ENCODE measurements at regions not wholly inside any gene's neighbourhood (a gene's known extent, or its start where the extent isn't known, plus 50 kb on each side); places are given as distances from the start of the nearest gene placed in this dataset.

GRCh38 chr7:119562839-119563238, 710.1 kb upstream of the KCND2 start:
- Histone ChIP-seq H3K27ac (ENCODE audit: low read length in 2 of 2) (no peak overlapping the region), H4K20me1 (ENCODE audit: control insufficient read depth, insufficient read depth, low read length, poor library complexity, severe bottlenecking) (no peaks in the 10 kb centered on the region), H3K9me3 (ENCODE audit: control extremely low read depth in 1 of 3, control insufficient read depth in 2 of 3, insufficient read depth in 1 of 3, low read length in 2 of 3) (peaks cover 0 to 3% (median 0%) of the 10 kb centered on the region in 3 donors), H3K4me1 (ENCODE audit: control insufficient read depth in 2 of 2, insufficient read depth in 2 of 2, low read length in 2 of 2) (no peaks in the 10 kb centered on the region), H2AFZ (ENCODE audit: insufficient read depth, low read depth, low read length, poor library complexity, severe bottlenecking) (no peak overlapping the region), H3K27me3 (replicated peaks in 1 of 4; ENCODE audit: control extremely low read depth in 1 of 4, control insufficient read depth in 3 of 4, insufficient read depth in 4 of 4, low read length in 3 of 4) (no peaks in the 10 kb centered on the region), H3K4me2 (replicated peaks; ENCODE audit: low read depth, low read length, poor library complexity, severe bottlenecking) (no peak overlapping the region), H3K36me3 (replicated peaks in 1 of 2; ENCODE audit: control extremely low read depth in 1 of 2, control insufficient read depth in 1 of 2, extremely low read depth in 1 of 2, insufficient read depth in 2 of 2, low read length in 1 of 2) (no peaks in the 10 kb centered on the region), H3K9ac (ENCODE audit: low read length) (no peak overlapping the region), H3K4me3 (ENCODE audit: control extremely low read depth in 1 of 5, extremely low read depth in 1 of 5, insufficient read depth in 1 of 5, low read depth in 2 of 5, low read length in 4 of 5) (no peak overlapping the region), H3K79me2 (ENCODE audit: control insufficient read depth, insufficient read depth, low read length) (no peaks in the 10 kb centered on the region)
- POLR2A ChIA-PET: no interaction called here
- Mint-ChIP-seq H3K9me3 (ENCODE audit: insufficient read depth) (peaks cover 7% of the 10 kb centered on the region), H3K27me3 (no peaks in the 10 kb centered on the region), H3K4me1 (no peaks in the 10 kb centered on the region), H3K4me3 (no peak overlapping the region), H3K27ac (no peak overlapping the region)
- DNase-seq (no peak), ATAC-seq (ENCODE audit: low read depth) (no peak)
- TF ChIP-seq EZH2 (IDR thresholded peaks at IDR 0.05; ENCODE audit: borderline replicate concordance, insufficient read depth, low read depth, low read length, poor library complexity, severe bottlenecking): no peak
- TF ChIP-seq, protein P1, sequence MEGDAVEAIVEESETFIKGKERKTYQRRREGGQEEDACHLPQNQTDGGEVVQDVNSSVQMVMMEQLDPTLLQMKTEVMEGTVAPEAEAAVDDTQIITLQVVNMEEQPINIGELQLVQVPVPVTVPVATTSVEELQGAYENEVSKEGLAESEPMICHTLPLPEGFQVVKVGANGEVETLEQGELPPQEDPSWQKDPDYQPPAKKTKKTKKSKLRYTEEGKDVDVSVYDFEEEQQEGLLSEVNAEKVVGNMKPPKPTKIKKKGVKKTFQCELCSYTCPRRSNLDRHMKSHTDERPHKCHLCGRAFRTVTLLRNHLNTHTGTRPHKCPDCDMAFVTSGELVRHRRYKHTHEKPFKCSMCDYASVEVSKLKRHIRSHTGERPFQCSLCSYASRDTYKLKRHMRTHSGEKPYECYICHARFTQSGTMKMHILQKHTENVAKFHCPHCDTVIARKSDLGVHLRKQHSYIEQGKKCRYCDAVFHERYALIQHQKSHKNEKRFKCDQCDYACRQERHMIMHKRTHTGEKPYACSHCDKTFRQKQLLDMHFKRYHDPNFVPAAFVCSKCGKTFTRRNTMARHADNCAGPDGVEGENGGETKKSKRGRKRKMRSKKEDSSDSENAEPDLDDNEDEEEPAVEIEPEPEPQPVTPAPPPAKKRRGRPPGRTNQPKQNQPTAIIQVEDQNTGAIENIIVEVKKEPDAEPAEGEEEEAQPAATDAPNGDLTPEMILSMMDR (IDR thresholded peaks at IDR 0.05): no peak
- intact Hi-C loops (cut with micrococcal nuclease): no loop called here
- CTCF ChIA-PET: no interaction called here
- 80% methylated on average over 2 of the region's 3 CpGs for WGBS (ENCODE audit: insufficient coverage)

DNA sequence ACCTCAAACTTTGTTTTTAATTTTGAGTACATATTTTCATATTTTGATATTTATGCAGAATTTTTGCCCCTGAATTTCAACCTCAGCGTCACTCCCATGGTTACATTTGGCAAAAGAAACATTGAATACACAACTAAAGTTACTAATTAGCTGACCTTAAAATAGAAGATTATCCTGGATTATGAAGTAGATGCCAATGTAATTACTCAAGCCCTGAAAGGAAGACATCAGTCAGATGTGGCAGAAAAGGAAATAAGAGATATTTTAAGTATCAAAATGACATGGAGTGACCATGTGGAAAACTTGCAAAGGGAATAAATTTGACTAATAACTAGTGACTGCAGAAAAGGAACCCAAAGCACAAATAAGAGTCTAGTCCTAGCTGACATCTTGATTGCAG, 701.3 kb upstream of the KCND2 start:
- no peak overlapping the region for H2AFZ ChIP-seq (ENCODE audit: insufficient read depth, low read depth, low read length, poor library complexity, severe bottlenecking)
- H3K4me3 ChIP-seq (ENCODE audit: control extremely low read depth in 1 of 5, extremely low read depth in 1 of 5, insufficient read depth in 1 of 5, low read depth in 2 of 5, low read length in 4 of 5): no peak overlapping the region
- no peaks in the 10 kb centered on the region for H3K79me2 ChIP-seq (ENCODE audit: control insufficient read depth, insufficient read depth, low read length)
- DNase-seq (no peak), ATAC-seq (ENCODE audit: low read depth) (no peak)
- no peak overlapping the region for H3K27ac Mint-ChIP-seq
- H3K4me2 ChIP-seq (replicated peaks; ENCODE audit: low read depth, low read length, poor library complexity, severe bottlenecking): no peak overlapping the region
- no peaks in the 10 kb centered on the region for H3K27me3 Mint-ChIP-seq
- H3K4me3 Mint-ChIP-seq: no peak overlapping the region
- no peaks in the 10 kb centered on the region for H3K4me1 Mint-ChIP-seq
- TF ChIP-seq EZH2 (IDR thresholded peaks at IDR 0.05; ENCODE audit: borderline replicate concordance, insufficient read depth, low read depth, low read length, poor library complexity, severe bottlenecking): no peak
- TF ChIP-seq, protein P1 (IDR thresholded peaks at IDR 0.05): no peak
- H3K4me1 ChIP-seq (ENCODE audit: control insufficient read depth in 2 of 2, insufficient read depth in 2 of 2, low read length in 2 of 2): no peaks in the 10 kb centered on the region
- WGBS (ENCODE audit: insufficient coverage): no CpG with 5 or more reads among the region's 1 CpG
- intact Hi-C loops (cut with micrococcal nuclease): no loop called here
- H3K36me3 ChIP-seq (replicated peaks in 1 of 2; ENCODE audit: control extremely low read depth in 1 of 2, control insufficient read depth in 1 of 2, extremely low read depth in 1 of 2, insufficient read depth in 2 of 2, low read length in 1 of 2): no peaks in the 10 kb centered on the region
- no peaks in the 10 kb centered on the region for H3K27me3 ChIP-seq (replicated peaks in 1 of 4; ENCODE audit: control extremely low read depth in 1 of 4, control insufficient read depth in 3 of 4, insufficient read depth in 4 of 4, low read length in 3 of 4)
- peaks cover 3% of the 10 kb centered on the region for H3K9me3 Mint-ChIP-seq (ENCODE audit: insufficient read depth)
- CTCF ChIA-PET: no interaction called here
- no peaks in the 10 kb centered on the region for H4K20me1 ChIP-seq (ENCODE audit: control insufficient read depth, insufficient read depth, low read length, poor library complexity, severe bottlenecking)
- no peak overlapping the region for H3K9ac ChIP-seq (ENCODE audit: low read length)
- H3K27ac ChIP-seq (ENCODE audit: low read length in 2 of 2): no peak overlapping the region
- H3K9me3 ChIP-seq (ENCODE audit: control extremely low read depth in 1 of 3, control insufficient read depth in 2 of 3, insufficient read depth in 1 of 3, low read length in 2 of 3): peaks cover 0 to 15% (median 0%) of the 10 kb centered on the region in 3 donors
- POLR2A ChIA-PET: no interaction called here
